ENCODE measurements at regions not wholly inside any gene's neighbourhood (a gene's known extent, or its start where the extent isn't known, plus 50 kb on each side); places are given as distances from the start of the nearest gene placed in this dataset.

DNA sequence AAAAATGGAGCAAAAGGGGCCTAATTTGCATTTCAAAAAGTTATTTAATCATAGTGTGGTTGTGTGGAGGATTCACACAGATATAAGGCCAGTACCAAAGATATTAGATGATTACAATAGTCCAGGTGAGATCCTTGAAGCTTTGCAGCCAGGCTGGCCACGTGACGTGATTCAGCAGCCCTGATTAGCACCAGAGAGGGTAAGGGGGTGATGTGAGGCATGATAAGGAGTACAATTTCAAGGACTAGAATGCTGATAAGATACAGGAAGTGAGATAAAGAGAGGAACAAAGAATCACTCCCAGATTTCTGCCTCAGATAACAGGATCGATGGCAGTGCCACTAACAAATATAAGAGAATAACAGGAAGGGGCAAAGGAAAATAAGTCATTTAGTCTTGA is 108.4 kb upstream of the PALS2 start:
- Histone ChIP-seq H3K4me3 (replicated peaks in 1 of 4; ENCODE audit: control extremely low read depth in 1 of 4, insufficient read depth in 1 of 4, low read depth in 3 of 4, low read length in 4 of 4) (no peak overlapping the region), H3K36me3 (ENCODE audit: control insufficient read depth, insufficient read depth, low read length) (no peaks in the 10 kb centered on the region), H2AFZ (ENCODE audit: low read length) (no peak overlapping the region), H3K4me2 (ENCODE audit: extremely low read depth, insufficient read depth, low read length) (no peak overlapping the region), H3K27ac (ENCODE audit: insufficient read depth, low read length) (no peak overlapping the region), H3K27me3 (ENCODE audit: control insufficient read depth, insufficient read depth, low read length) (no peaks in the 10 kb centered on the region), H3K79me2 (ENCODE audit: control insufficient read depth, insufficient read depth, low read length) (no peaks in the 10 kb centered on the region), H4K20me1 (ENCODE audit: control insufficient read depth, extremely low read depth, insufficient read depth, low read length) (no peaks in the 10 kb centered on the region), H3K9ac (ENCODE audit: insufficient read depth, low read length) (no peak overlapping the region), H3K9me3 (ENCODE audit: control insufficient read depth, insufficient read depth, low read depth, low read length) (no peaks in the 10 kb centered on the region), H3K4me1 (ENCODE audit: control insufficient read depth, extremely low read depth, insufficient read depth, low read length) (no peaks in the 10 kb centered on the region)
- DNase-seq (ENCODE audit: low read depth in 2 of 2), result no peak
- TF ChIP-seq, protein P1, sequence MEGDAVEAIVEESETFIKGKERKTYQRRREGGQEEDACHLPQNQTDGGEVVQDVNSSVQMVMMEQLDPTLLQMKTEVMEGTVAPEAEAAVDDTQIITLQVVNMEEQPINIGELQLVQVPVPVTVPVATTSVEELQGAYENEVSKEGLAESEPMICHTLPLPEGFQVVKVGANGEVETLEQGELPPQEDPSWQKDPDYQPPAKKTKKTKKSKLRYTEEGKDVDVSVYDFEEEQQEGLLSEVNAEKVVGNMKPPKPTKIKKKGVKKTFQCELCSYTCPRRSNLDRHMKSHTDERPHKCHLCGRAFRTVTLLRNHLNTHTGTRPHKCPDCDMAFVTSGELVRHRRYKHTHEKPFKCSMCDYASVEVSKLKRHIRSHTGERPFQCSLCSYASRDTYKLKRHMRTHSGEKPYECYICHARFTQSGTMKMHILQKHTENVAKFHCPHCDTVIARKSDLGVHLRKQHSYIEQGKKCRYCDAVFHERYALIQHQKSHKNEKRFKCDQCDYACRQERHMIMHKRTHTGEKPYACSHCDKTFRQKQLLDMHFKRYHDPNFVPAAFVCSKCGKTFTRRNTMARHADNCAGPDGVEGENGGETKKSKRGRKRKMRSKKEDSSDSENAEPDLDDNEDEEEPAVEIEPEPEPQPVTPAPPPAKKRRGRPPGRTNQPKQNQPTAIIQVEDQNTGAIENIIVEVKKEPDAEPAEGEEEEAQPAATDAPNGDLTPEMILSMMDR (conservative IDR thresholded peaks at IDR 0.05 in 1 of 2, IDR thresholded peaks at IDR 0.05 in 1 of 2; ENCODE audit: low read depth in 1 of 2, low read length in 2 of 2), result no peak
- no peak for TF ChIP-seq EZH2 (IDR thresholded peaks at IDR 0.05; ENCODE audit: low read length, missing control alignments)

DNA sequence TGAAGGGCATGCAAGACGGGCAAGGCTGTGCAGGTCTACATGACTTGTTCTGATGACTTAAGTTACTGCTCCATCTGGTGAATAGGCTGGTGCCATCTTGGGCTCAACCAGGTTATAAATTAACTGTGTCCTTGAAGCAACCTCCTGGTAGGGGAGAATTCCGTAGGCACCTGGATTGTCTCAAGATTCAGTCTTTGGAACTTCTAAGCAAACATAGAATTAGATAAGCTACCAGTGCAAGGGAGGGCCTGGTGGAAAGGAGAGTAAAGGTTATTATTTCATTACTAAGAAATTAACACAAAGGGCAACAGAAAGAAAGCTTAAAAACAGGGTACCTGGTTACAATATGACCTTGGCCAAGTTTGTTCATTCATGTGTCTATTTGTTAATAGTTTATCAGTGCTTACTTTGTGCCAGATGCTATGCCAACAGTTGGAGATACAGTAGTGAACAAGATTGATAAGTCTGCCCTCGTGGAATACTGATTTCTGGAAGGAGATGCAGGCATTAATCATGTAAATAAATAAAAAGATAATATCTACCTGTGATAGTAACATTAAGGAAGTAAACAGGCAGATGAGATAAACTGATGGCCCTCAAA is 107.0 kb upstream of the PALS2 start:
- TF ChIP-seq, protein P1 (conservative IDR thresholded peaks at IDR 0.05 in 1 of 2, IDR thresholded peaks at IDR 0.05 in 1 of 2; ENCODE audit: low read depth in 1 of 2, low read length in 2 of 2), result no peak
- no peak for TF ChIP-seq EZH2 (IDR thresholded peaks at IDR 0.05; ENCODE audit: low read length, missing control alignments)
- Histone ChIP-seq H3K4me3 (replicated peaks in 1 of 4; ENCODE audit: control extremely low read depth in 1 of 4, insufficient read depth in 1 of 4, low read depth in 3 of 4, low read length in 4 of 4) (no peak overlapping the region), H3K27ac (ENCODE audit: insufficient read depth, low read length) (no peak overlapping the region)

DNA sequence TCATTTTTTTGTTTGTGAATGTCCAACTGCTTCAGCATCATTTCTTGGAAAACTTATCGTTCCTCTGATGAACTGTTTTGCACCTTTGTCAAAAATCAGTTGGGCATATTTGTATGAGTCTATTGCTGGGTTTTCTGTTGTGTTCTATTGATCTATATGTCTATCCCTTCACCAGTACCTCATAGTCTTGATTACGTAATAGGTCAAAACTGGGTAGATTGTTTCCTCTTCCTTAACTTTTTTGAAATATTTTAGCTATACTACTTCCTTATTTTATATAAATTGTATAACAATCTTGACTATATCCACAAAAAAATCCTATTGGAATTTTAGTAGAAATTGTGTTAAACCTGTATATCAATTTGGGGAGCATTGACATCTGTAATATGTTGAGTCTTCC is 104.1 kb upstream of the PALS2 start:
- Histone ChIP-seq H3K79me2 (ENCODE audit: control insufficient read depth, insufficient read depth, low read length) (no peaks in the 10 kb centered on the region), H3K9ac (ENCODE audit: insufficient read depth, low read length) (no peak overlapping the region), H3K27ac (ENCODE audit: insufficient read depth, low read length) (no peak overlapping the region), H3K4me3 (replicated peaks in 1 of 4; ENCODE audit: control extremely low read depth in 1 of 4, insufficient read depth in 1 of 4, low read depth in 3 of 4, low read length in 4 of 4) (no peak overlapping the region), H3K4me2 (ENCODE audit: extremely low read depth, insufficient read depth, low read length) (no peak overlapping the region), H3K4me1 (ENCODE audit: control insufficient read depth, extremely low read depth, insufficient read depth, low read length) (no peaks in the 10 kb centered on the region), H3K27me3 (ENCODE audit: control insufficient read depth, insufficient read depth, low read length) (no peaks in the 10 kb centered on the region), H3K36me3 (ENCODE audit: control insufficient read depth, insufficient read depth, low read length) (no peaks in the 10 kb centered on the region), H4K20me1 (ENCODE audit: control insufficient read depth, extremely low read depth, insufficient read depth, low read length) (no peaks in the 10 kb centered on the region), H3K9me3 (ENCODE audit: control insufficient read depth, insufficient read depth, low read depth, low read length) (no peaks in the 10 kb centered on the region), H2AFZ (ENCODE audit: low read length) (no peak overlapping the region)
- no peak for DNase-seq (ENCODE audit: low read depth in 2 of 2)
- TF ChIP-seq, protein P1 (conservative IDR thresholded peaks at IDR 0.05 in 1 of 2, IDR thresholded peaks at IDR 0.05 in 1 of 2; ENCODE audit: low read depth in 1 of 2, low read length in 2 of 2), result no peak
- no peak for TF ChIP-seq EZH2 (IDR thresholded peaks at IDR 0.05; ENCODE audit: low read length, missing control alignments)

More for the DNA sequence above, 107.0 kb upstream of the PALS2 start:
- Histone ChIP-seq H3K36me3 (ENCODE audit: control insufficient read depth, insufficient read depth, low read length) (no peaks in the 10 kb centered on the region), H3K4me2 (ENCODE audit: extremely low read depth, insufficient read depth, low read length) (no peak overlapping the region), H3K9ac (ENCODE audit: insufficient read depth, low read length) (no peak overlapping the region), H2AFZ (ENCODE audit: low read length) (no peak overlapping the region), H3K4me1 (ENCODE audit: control insufficient read depth, extremely low read depth, insufficient read depth, low read length) (no peaks in the 10 kb centered on the region), H3K9me3 (ENCODE audit: control insufficient read depth, insufficient read depth, low read depth, low read length) (no peaks in the 10 kb centered on the region), H4K20me1 (ENCODE audit: control insufficient read depth, extremely low read depth, insufficient read depth, low read length) (no peaks in the 10 kb centered on the region), H3K27me3 (ENCODE audit: control insufficient read depth, insufficient read depth, low read length) (no peaks in the 10 kb centered on the region), H3K79me2 (ENCODE audit: control insufficient read depth, insufficient read depth, low read length) (no peaks in the 10 kb centered on the region)
- DNase-seq (ENCODE audit: low read depth in 2 of 2), result no peak

Data from fibroblast of lung (primary cell).